ENCODE measurements at regions not wholly inside any gene's neighbourhood (a gene's known extent, or its start where the extent isn't known, plus 50 kb on each side); places are given as distances from the start of the nearest gene placed in this dataset.

GRCh38 chr3:67710396-67710795 is 56.0 kb upstream of the SUCLG2 start:
- DNase-seq (ENCODE audit: low read depth in 2 of 2), result no peak

GRCh38 chr3:67706934-67707333 is 52.5 kb upstream of the SUCLG2 start:
- DNase-seq (ENCODE audit: low read depth in 2 of 2), result no peak

- no peak for DNase-seq (ENCODE audit: low read depth in 2 of 2)
Observed at GRCh38 chr3:67704322-67704721, 49.9 kb upstream of the SUCLG2 start.
